NB4 (cell line): ENCODE measurements at regions not wholly inside any gene's neighbourhood (a gene's known extent, or its start where the extent isn't known, plus 50 kb on each side); places are given as distances from the start of the nearest gene placed in this dataset.

Experiments
- POLR2A ChIP-seq: IDR thresholded peaks from 2 replicates; pipeline ENCODE4 v1.6.1; 2011; ENCODE audit warnings: mild to moderate bottlenecking; ENCODE audit not compliant: insufficient read length; ENCODE audit errors: extremely low read depth
- TF ChIP-seq, protein P1 (sequence below): IDR thresholded peaks from one replicate; pipeline ENCODE4 v1.5.1; 2012; ENCODE audit warnings: low read depth, low read length

DNA sequence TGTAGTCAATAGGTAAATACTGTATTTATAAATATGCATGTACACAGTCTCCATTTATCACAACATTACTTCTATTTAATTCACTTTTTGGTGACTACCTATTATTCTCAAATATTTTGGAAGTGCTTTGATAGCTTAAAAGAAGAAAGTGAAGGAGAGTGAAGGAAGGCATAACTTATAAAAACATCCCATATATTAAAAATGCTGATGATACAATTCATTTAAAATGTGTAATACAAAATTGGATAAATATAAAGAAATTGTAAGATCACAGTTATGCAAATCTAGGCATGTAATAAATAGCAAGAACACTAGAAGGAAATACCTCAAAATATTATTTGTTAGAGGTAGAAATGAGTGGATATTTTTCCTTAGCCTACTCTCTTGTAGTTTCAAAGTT is 111.6 kb upstream of the ADTRP start:
- no peak for TF ChIP-seq POLR2A
- TF ChIP-seq, protein P1, sequence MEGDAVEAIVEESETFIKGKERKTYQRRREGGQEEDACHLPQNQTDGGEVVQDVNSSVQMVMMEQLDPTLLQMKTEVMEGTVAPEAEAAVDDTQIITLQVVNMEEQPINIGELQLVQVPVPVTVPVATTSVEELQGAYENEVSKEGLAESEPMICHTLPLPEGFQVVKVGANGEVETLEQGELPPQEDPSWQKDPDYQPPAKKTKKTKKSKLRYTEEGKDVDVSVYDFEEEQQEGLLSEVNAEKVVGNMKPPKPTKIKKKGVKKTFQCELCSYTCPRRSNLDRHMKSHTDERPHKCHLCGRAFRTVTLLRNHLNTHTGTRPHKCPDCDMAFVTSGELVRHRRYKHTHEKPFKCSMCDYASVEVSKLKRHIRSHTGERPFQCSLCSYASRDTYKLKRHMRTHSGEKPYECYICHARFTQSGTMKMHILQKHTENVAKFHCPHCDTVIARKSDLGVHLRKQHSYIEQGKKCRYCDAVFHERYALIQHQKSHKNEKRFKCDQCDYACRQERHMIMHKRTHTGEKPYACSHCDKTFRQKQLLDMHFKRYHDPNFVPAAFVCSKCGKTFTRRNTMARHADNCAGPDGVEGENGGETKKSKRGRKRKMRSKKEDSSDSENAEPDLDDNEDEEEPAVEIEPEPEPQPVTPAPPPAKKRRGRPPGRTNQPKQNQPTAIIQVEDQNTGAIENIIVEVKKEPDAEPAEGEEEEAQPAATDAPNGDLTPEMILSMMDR = no peak
